DND-41 (cell line): ENCODE measurements at regions not wholly inside any gene's neighbourhood (a gene's known extent, or its start where the extent isn't known, plus 50 kb on each side); places are given as distances from the start of the nearest gene placed in this dataset.

Experiments
- ATAC-seq: fragments of 200-7000 bp; cut with Tn5 transposase; 3 replicates; pipeline ENCODE4 v1.9.1; 2021; ENCODE audit warnings: low read depth; ENCODE audit not compliant: insufficient read depth
- DNase-seq: peaks from one replicate; pipeline ENCODE4 v3.0.0-alpha.2; 2020
- H2AFZ ChIP-seq: 2 replicates; pipeline ENCODE4 v1.6.0; 2012; ENCODE audit warnings: low read depth, low read length
- H3K27ac ChIP-seq: 2 replicates; pipeline ENCODE4 v1.5.1; 2012; ENCODE audit warnings: low read length, inconsistent platforms
- H3K27me3 ChIP-seq: fragments of 200-600 bp; sonication (generic); 2 replicates; pipeline ENCODE4 v1.6.0; 2012; ENCODE audit warnings: low read length, mild to moderate bottlenecking, inconsistent platforms; ENCODE audit not compliant: insufficient read depth, poor library complexity
- H3K36me3 ChIP-seq: 2 replicates; pipeline ENCODE4 v1.5.1; 2012; ENCODE audit warnings: low read length, inconsistent platforms; ENCODE audit not compliant: insufficient read depth
- H3K4me1 ChIP-seq: 2 replicates; pipeline ENCODE4 v1.5.1; 2012; ENCODE audit warnings: mild to moderate bottlenecking, low read length; ENCODE audit not compliant: insufficient read depth
- H3K4me2 ChIP-seq: 2 replicates; pipeline ENCODE4 v1.6.0; 2012; ENCODE audit warnings: mild to moderate bottlenecking, moderate library complexity, low read length, inconsistent platforms; ENCODE audit not compliant: insufficient read depth
- H3K4me3 ChIP-seq, 2 experiments: fragments of 200-600 bp in 1 of 2; shearing (Covaris generic) in 1 of 2; 2 replicates each; pipeline ENCODE4 v1.5.1; 2012 to 2016; ENCODE audit warnings: inconsistent platforms in 2 of 2, low read length in 2 of 2, mild to moderate bottlenecking in 2 of 2, low read depth in 1 of 2, moderate library complexity in 1 of 2
- H3K79me2 ChIP-seq: 2 replicates; pipeline ENCODE4 v1.6.0; 2012; ENCODE audit warnings: low read length, inconsistent platforms; ENCODE audit not compliant: insufficient read depth
- H3K9ac ChIP-seq: 2 replicates; pipeline ENCODE4 v1.6.0; 2012; ENCODE audit warnings: low read depth, mild to moderate bottlenecking, inconsistent platforms, low read length, moderate library complexity
- H3K9me3 ChIP-seq: 2 replicates; pipeline ENCODE4 v1.5.1; 2012; ENCODE audit warnings: low read length, moderate library complexity, mild to moderate bottlenecking, inconsistent platforms; ENCODE audit not compliant: insufficient read depth, severe bottlenecking
- H4K20me1 ChIP-seq: 2 replicates; pipeline ENCODE4 v1.6.0; 2012; ENCODE audit warnings: low read length; ENCODE audit not compliant: insufficient read depth
- CTCF ChIP-seq: IDR thresholded peaks from 2 replicates; pipeline ENCODE4 v1.5.1; 2012; ENCODE audit warnings: borderline replicate concordance, low read length, moderate library complexity, mild to moderate bottlenecking; ENCODE audit not compliant: poor library complexity, severe bottlenecking; ENCODE audit errors: extremely low read depth
- EZH2 ChIP-seq: IDR thresholded peaks from 3 replicates; pipeline ENCODE4 v1.6.1; 2012; ENCODE audit warnings: borderline replicate concordance, low read depth, mild to moderate bottlenecking, moderate library complexity, low read length, inconsistent platforms; ENCODE audit not compliant: severe bottlenecking

DNA sequence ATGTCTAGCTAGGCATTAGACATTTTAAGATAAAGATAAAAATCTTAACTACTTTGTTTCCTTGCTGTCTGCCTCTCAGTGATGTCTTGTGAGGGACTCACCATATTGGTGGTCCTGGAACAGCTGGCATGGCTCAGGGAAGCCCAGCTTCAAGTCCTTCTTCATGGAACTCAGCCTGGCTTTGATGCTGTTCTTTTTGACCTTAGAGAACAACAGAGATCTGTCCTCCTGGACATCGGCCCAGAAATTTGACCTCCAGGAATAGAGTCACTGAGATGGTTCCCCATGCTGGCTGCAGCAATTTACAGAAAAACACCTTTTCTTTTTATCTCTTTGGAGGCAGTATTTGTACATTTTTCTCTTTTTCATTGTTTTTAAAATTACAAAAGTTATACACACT is 235.5 kb upstream of the WWC1 start:
- Histone ChIP-seq H3K9me3 (peaks cover 13% of the 10 kb centered on the region), H3K4me3 (no peak overlapping the region), H3K79me2 (no peaks in the 10 kb centered on the region), H3K4me2 (no peak overlapping the region), H2AFZ (no peak overlapping the region), H4K20me1 (no peaks in the 10 kb centered on the region), H3K27ac (no peak overlapping the region), H3K27me3 (no peaks in the 10 kb centered on the region), H3K36me3 (no peaks in the 10 kb centered on the region), H3K9ac (no peak overlapping the region), H3K4me1 (no peaks in the 10 kb centered on the region)
- DNase-seq = no peak
- TF ChIP-seq EZH2 (no peak), CTCF (no peak)
- no peak for ATAC-seq

DNA sequence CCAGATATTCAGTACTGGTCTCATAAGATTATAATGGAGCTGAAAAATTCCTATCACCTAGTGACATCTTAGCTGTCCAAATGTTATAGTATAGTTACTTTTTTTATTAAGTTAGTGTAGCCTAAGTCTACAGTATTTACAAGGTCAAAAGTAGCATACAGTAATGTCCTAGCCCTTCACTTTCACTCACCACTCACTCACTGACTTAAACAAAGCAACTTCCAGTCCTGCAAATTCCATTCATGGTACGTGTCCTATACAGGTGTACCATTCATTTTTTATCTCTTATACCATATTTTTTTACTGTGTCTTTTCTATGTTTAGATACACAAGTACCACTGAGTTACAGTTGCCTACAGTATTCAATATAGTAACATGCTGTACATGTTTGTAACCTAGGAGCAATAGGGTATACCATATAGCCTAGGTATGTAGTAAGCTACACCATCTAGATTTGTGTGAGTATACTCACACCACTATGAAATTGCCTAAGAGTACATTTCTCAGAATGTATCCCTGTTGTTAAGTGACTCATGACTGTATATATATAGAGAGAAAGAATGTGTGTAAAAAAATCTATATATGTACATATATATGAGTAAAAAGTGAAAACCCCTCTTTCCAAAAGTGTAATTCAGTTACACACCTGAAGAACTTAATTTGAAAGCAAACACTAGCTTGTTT is 234.8 kb upstream of the WWC1 start:
- DNase-seq (no peak), ATAC-seq (no peak)
- Histone ChIP-seq H3K36me3 (no peaks in the 10 kb centered on the region), H3K27ac (no peak overlapping the region), H3K79me2 (no peaks in the 10 kb centered on the region), H3K9me3 (peaks cover 13% of the 10 kb centered on the region), H3K27me3 (no peaks in the 10 kb centered on the region), H4K20me1 (no peaks in the 10 kb centered on the region), H3K9ac (no peak overlapping the region), H2AFZ (no peak overlapping the region), H3K4me1 (no peaks in the 10 kb centered on the region), H3K4me3 (no peak overlapping the region), H3K4me2 (no peak overlapping the region)
- TF ChIP-seq CTCF (no peak), EZH2 (no peak)

- Histone ChIP-seq H3K9ac (no peak overlapping the region), H3K9me3 (peaks cover 13% of the 10 kb centered on the region), H3K36me3 (no peaks in the 10 kb centered on the region), H3K79me2 (no peaks in the 10 kb centered on the region), H3K27me3 (no peaks in the 10 kb centered on the region), H4K20me1 (no peaks in the 10 kb centered on the region), H3K4me3 (no peak overlapping the region), H3K4me1 (no peaks in the 10 kb centered on the region), H2AFZ (no peak overlapping the region), H3K27ac (no peak overlapping the region), H3K4me2 (no peak overlapping the region)
- DNase-seq = peak; percentile 17
- TF ChIP-seq EZH2 = no peak
- no peak for TF ChIP-seq CTCF
- ATAC-seq = no peak
Observed at GRCh38 chr5:168057905-168058304, 233.5 kb upstream of the WWC1 start.

DNA sequence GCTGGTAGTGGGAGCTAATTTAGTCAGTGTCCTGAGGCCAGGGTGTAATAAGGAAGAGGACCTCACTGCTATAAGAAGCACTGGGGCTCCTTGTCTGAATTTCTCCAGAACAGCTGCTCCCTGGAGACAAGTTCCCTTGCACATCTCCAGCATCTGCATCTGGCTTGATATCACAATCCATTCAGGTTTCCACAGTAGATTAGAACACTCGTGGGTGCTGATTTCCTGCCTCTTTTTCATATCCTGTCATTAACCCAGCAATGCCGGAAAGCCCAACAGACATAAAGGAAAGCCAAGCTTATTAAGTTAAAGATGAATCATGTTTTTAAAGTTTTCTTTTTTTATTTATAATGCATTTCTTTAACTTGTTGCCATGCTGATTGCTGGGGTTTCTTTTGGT is 232.3 kb upstream of the WWC1 start:
- Histone ChIP-seq H3K9ac (no peak overlapping the region), H3K36me3 (no peaks in the 10 kb centered on the region), H3K4me2 (no peak overlapping the region), H3K27ac (no peak overlapping the region), H3K4me3 (no peak overlapping the region), H3K79me2 (no peaks in the 10 kb centered on the region), H3K9me3 (peaks cover 13% of the 10 kb centered on the region), H4K20me1 (no peaks in the 10 kb centered on the region), H2AFZ (no peak overlapping the region), H3K4me1 (no peaks in the 10 kb centered on the region), H3K27me3 (no peaks in the 10 kb centered on the region)
- TF ChIP-seq EZH2 = no peak
- TF ChIP-seq CTCF = no peak
- no peak for ATAC-seq
- no peak for DNase-seq
